ENCODE measurements at regions not wholly inside any gene's neighbourhood (a gene's known extent, or its start where the extent isn't known, plus 50 kb on each side); places are given as distances from the start of the nearest gene placed in this dataset.

GRCh38 chr5:96142184-96142781 is 180.6 kb upstream of the ELL2 start:
- no peak overlapping the region for H3K4me3 ChIP-seq (ENCODE audit: control insufficient read depth, low read depth, low read length)
- no peak for DNase-seq (ENCODE audit: low read depth)
- TF ChIP-seq, protein P1, sequence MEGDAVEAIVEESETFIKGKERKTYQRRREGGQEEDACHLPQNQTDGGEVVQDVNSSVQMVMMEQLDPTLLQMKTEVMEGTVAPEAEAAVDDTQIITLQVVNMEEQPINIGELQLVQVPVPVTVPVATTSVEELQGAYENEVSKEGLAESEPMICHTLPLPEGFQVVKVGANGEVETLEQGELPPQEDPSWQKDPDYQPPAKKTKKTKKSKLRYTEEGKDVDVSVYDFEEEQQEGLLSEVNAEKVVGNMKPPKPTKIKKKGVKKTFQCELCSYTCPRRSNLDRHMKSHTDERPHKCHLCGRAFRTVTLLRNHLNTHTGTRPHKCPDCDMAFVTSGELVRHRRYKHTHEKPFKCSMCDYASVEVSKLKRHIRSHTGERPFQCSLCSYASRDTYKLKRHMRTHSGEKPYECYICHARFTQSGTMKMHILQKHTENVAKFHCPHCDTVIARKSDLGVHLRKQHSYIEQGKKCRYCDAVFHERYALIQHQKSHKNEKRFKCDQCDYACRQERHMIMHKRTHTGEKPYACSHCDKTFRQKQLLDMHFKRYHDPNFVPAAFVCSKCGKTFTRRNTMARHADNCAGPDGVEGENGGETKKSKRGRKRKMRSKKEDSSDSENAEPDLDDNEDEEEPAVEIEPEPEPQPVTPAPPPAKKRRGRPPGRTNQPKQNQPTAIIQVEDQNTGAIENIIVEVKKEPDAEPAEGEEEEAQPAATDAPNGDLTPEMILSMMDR (IDR thresholded peaks at IDR 0.05; ENCODE audit: control insufficient read depth, insufficient read depth, low read depth, low read length, missing control alignments): no peak

DNA sequence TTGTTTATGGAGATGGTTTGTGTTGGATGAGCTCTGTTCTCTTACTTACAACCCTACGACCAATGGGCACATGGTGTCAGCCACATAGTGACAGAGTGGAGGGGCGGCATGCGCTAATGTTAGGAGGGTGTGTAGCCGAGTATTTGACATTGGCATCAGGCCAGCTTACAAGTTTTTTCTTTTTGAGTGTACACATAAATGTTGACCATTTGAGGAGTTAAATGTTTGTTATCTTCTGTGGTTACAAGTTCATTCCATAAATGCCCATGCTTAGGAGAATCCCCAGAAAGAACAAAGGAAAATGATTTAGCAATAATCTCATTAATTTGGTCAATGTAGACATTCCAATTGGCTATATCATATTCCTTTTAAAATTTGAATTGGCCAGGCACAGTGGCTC is 180.1 kb upstream of the ELL2 start:
- DNase-seq (ENCODE audit: low read depth): peak; percentile 58
- H3K4me3 ChIP-seq (ENCODE audit: control insufficient read depth, low read depth, low read length): no peak overlapping the region
- TF ChIP-seq, protein P1 (IDR thresholded peaks at IDR 0.05; ENCODE audit: control insufficient read depth, insufficient read depth, low read depth, low read length, missing control alignments): no peak

- TF ChIP-seq, protein P1 (IDR thresholded peaks at IDR 0.05; ENCODE audit: control insufficient read depth, insufficient read depth, low read depth, low read length, missing control alignments): no peak
- no peak overlapping the region for H3K4me3 ChIP-seq (ENCODE audit: control insufficient read depth, low read depth, low read length)
- DNase-seq (ENCODE audit: low read depth): no peak
Observed at GRCh38 chr5:96140496-96140895, 178.8 kb upstream of the ELL2 start.

DNA sequence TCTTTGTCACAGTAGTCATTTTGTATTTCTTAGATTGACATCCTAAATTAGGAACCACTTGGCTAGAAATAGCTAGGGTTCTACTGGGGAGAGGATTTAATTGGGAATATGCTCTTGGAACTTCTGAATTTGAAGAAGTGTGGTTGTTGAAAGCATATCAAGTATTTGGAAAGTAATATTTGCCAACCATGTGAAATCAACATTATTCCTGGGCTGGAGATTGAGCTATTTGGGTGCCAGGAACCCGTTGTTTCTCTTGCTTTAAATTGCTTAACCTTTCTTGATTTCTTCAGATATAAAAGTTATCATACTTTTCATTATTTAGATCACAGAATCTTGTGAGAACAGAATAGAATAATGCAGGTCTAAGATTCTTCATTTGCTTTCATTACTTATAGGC is 178.4 kb upstream of the ELL2 start:
- no peak overlapping the region for H3K4me3 ChIP-seq (ENCODE audit: control insufficient read depth, low read depth, low read length)
- no peak for DNase-seq (ENCODE audit: low read depth)
- TF ChIP-seq, protein P1 (IDR thresholded peaks at IDR 0.05; ENCODE audit: control insufficient read depth, insufficient read depth, low read depth, low read length, missing control alignments): no peak

GRCh38 chr5:96134886-96135285 is 173.2 kb upstream of the ELL2 start:
- H3K4me3 ChIP-seq (ENCODE audit: control insufficient read depth, low read depth, low read length): no peak overlapping the region
- DNase-seq (ENCODE audit: low read depth): no peak
- TF ChIP-seq, protein P1 (IDR thresholded peaks at IDR 0.05; ENCODE audit: control insufficient read depth, insufficient read depth, low read depth, low read length, missing control alignments): no peak

DNA sequence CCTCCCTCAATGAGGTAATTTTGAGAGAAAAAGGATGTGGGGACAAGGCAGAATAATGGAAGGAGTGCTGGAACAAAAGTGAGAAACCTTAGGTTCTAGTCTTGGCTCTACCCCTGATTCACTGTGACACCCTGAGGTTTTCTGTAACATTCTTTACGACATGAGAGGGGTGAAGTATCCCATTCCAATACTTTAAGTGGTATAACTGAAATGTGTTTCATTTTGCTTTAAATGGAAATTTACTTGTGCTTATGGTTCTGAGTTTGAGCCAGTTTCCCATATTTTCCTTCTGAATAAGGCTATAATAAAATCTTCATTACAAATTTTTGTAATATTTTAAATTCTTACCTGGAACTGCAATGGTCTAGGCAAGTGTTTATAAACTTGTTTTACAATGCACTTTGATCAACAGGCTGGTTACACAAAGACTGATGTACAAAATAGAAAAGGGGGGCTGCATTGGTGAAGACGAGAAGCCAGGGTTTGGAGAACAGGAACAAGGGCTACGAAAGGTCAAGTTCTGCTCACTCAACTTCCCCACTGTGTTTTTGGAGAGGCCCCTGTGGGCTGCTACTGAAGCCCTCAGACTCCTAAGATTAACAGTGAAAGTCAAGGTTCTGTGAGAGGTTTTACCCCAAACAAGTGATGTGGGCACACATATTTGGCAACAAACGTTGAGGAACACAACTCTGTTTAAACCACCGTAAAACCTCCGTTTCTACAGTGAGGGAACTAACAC is 171.9 kb upstream of the ELL2 start:
- TF ChIP-seq, protein P1 (IDR thresholded peaks at IDR 0.05; ENCODE audit: control insufficient read depth, insufficient read depth, low read depth, low read length, missing control alignments): no peak
- no peak overlapping the region for H3K4me3 ChIP-seq (ENCODE audit: control insufficient read depth, low read depth, low read length)
- no peak for DNase-seq (ENCODE audit: low read depth)

Data from AG09309 (cell line).